GM23248 (cell line): ENCODE measurements at regions not wholly inside any gene's neighbourhood (a gene's known extent, or its start where the extent isn't known, plus 50 kb on each side); places are given as distances from the start of the nearest gene placed in this dataset.

ENCODE experiments used
- DNase-seq: peaks from one replicate; pipeline ENCODE4 v3.0.0-alpha.2; 2015
- H2AFZ ChIP-seq: fragments of 200-600 bp; sonication (generic); 2 replicates; pipeline ENCODE4 v1.6.1; 2016; ENCODE audit warnings: antibody characterized with exemption
- H3F3A ChIP-seq: fragments of 200-600 bp; sonication (generic); 2 replicates; pipeline ENCODE4 v1.6.1; 2016; ENCODE audit warnings: mild to moderate bottlenecking, antibody characterized with exemption, mixed run types; ENCODE audit not compliant: insufficient read depth
- H3K27ac ChIP-seq: fragments of 200-600 bp; sonication (generic); 2 replicates; pipeline ENCODE4 v1.5.1; 2016; ENCODE audit warnings: mild to moderate bottlenecking
- H3K27me3 ChIP-seq: fragments of 200-600 bp; sonication (generic); replicated peaks from 2 replicates; pipeline ENCODE4 v1.6.1; 2016; ENCODE audit warnings: mild to moderate bottlenecking; ENCODE audit not compliant: insufficient read depth
- H3K36me3 ChIP-seq: fragments of 200-600 bp; sonication (generic); 2 replicates; pipeline ENCODE4 v1.6.1; 2016; ENCODE audit warnings: low read depth, mild to moderate bottlenecking
- H3K4me1 ChIP-seq: fragments of 200-600 bp; sonication (generic); 2 replicates; pipeline ENCODE4 v1.6.1; 2016; ENCODE audit warnings: mild to moderate bottlenecking; ENCODE audit not compliant: insufficient read depth
- H3K4me2 ChIP-seq: fragments of 200-600 bp; sonication (generic); one replicate; pipeline ENCODE4 v1.6.1; 2016; ENCODE audit warnings: mild to moderate bottlenecking; ENCODE audit not compliant: unreplicated experiment
- H3K4me3 ChIP-seq: fragments of 200-600 bp; sonication (generic); 2 replicates; pipeline ENCODE4 v1.5.1; 2016; ENCODE audit warnings: mild to moderate bottlenecking
- H3K79me2 ChIP-seq: fragments of 200-600 bp; sonication (generic); 2 replicates; pipeline ENCODE4 v1.6.1; 2016; ENCODE audit warnings: mild to moderate bottlenecking; ENCODE audit not compliant: insufficient read depth
- H3K9ac ChIP-seq: fragments of 200-600 bp; sonication (generic); 2 replicates; pipeline ENCODE4 v1.6.1; 2016; ENCODE audit warnings: mild to moderate bottlenecking
- H3K9me2 ChIP-seq: fragments of 200-600 bp; sonication (generic); 2 replicates; pipeline ENCODE4 v1.6.1; 2016; ENCODE audit warnings: mixed run types, mild to moderate bottlenecking, moderate library complexity; ENCODE audit not compliant: insufficient read depth
- H3K9me3 ChIP-seq: fragments of 200-600 bp; sonication (generic); one replicate; pipeline ENCODE4 v1.6.1; 2017; ENCODE audit warnings: low read depth
- H4K20me1 ChIP-seq: fragments of 200-600 bp; sonication (generic); 2 replicates; pipeline ENCODE4 v1.6.0; 2016; ENCODE audit not compliant: insufficient read depth
- EZH2 ChIP-seq: fragments of 200-600 bp; sonication (generic); IDR thresholded peaks from 2 replicates; pipeline ENCODE4 v1.6.1; 2018; ENCODE audit warnings: antibody characterized with exemption, mild to moderate bottlenecking; ENCODE audit not compliant: insufficient read depth, poor library complexity, severe bottlenecking
- EZH2phosphoT487 ChIP-seq: fragments of 200-600 bp; sonication (generic); IDR thresholded peaks from 2 replicates; pipeline ENCODE4 v1.6.1; 2018; ENCODE audit warnings: antibody characterized with exemption, moderate library complexity, mild to moderate bottlenecking, low read depth; ENCODE audit not compliant: insufficient read depth
- WGBS, 2 experiments: methylation state at CpG; one replicate each; pipeline ENCODE4 v1.1.6; 2015 to 2017; ENCODE audit warnings: low lambda C conversion rate in 2 of 2, low coverage in 1 of 2; ENCODE audit errors: missing lambda C conversion rate in 2 of 2; 5-methylcytosine and 5-hydroxymethylcytosine counted together
- in situ Hi-C: fragments of 300-500 bp; cut with MboI; formaldehyde crosslinking; loops from 2 replicates; pipeline ENCODE4 v1.15.0; 2020

- TF ChIP-seq EZH2phosphoT487: no peak
- TF ChIP-seq EZH2: no peak
- H3K27me3 ChIP-seq: no peaks in the 10 kb centered on the region
- no peaks in the 10 kb centered on the region for H3K9me3 ChIP-seq
- no peak overlapping the region for H3K9ac ChIP-seq
- DNase-seq: no peak
- no peaks in the 10 kb centered on the region for H3K9me2 ChIP-seq
- WGBS, 2 experiments: 83 to 89% methylated on average over 4 of the region's 4 CpGs
- H3K27ac ChIP-seq: no peak overlapping the region
- H3K4me2 ChIP-seq: no peak overlapping the region
- H3K36me3 ChIP-seq: no peaks in the 10 kb centered on the region
- H3K4me1 ChIP-seq: peaks cover 9% of the 10 kb centered on the region
- no peak overlapping the region for H2AFZ ChIP-seq
- no peaks in the 10 kb centered on the region for H3F3A ChIP-seq
- no peaks in the 10 kb centered on the region for H4K20me1 ChIP-seq
- H3K4me3 ChIP-seq: no peak overlapping the region
- no peaks in the 10 kb centered on the region for H3K79me2 ChIP-seq
- in situ Hi-C loops: loop anchor here (25.0 kb wide), 2 partner anchors 560 to 860 kb away; no protein-coding TSS in a partner anchor
These were observed 62.0 kb upstream of the SLC28A3 start for GRCh38 chr9:84402517-84402916.

GRCh38 chr9:84403288-84403687, 62.7 kb upstream of the SLC28A3 start:
- no peaks in the 10 kb centered on the region for H3K9me2 ChIP-seq
- no peaks in the 10 kb centered on the region for H3K9me3 ChIP-seq
- no peak overlapping the region for H2AFZ ChIP-seq
- peaks cover 2% of the 10 kb centered on the region; the same call in 1 of the 2 replicates for H3K4me1 ChIP-seq
- H3K27ac ChIP-seq: no peak overlapping the region
- H3K9ac ChIP-seq: no peak overlapping the region
- H4K20me1 ChIP-seq: no peaks in the 10 kb centered on the region
- H3K36me3 ChIP-seq: no peaks in the 10 kb centered on the region
- H3K4me2 ChIP-seq: no peak overlapping the region
- 43 to 50% methylated on average over 3 of the region's 3 CpGs for WGBS, 2 experiments
- H3F3A ChIP-seq: no peaks in the 10 kb centered on the region
- no peaks in the 10 kb centered on the region for H3K79me2 ChIP-seq
- H3K27me3 ChIP-seq: no peaks in the 10 kb centered on the region
- no peak overlapping the region for H3K4me3 ChIP-seq
- in situ Hi-C loops: loop anchor here (25.0 kb wide), 2 partner anchors 559 to 859 kb away; no protein-coding TSS in a partner anchor
- DNase-seq: no peak
- TF ChIP-seq EZH2 (no peak), EZH2phosphoT487 (no peak)

GRCh38 chr9:84404095-84404686, 63.6 kb upstream of the SLC28A3 start:
- no peak overlapping the region for H3K4me3 ChIP-seq
- TF ChIP-seq EZH2: no peak
- no peaks in the 10 kb centered on the region for H3K79me2 ChIP-seq
- no peaks in the 10 kb centered on the region for H3K9me3 ChIP-seq
- H3K9ac ChIP-seq: no peak overlapping the region
- H3K4me2 ChIP-seq: no peak overlapping the region
- no peak overlapping the region for H3K27ac ChIP-seq
- DNase-seq: peak; percentile 10
- WGBS, 2 experiments: 51 to 55% methylated on average over 8 of the region's 8 CpGs
- H3K4me1 ChIP-seq: no peaks in the 10 kb centered on the region
- H4K20me1 ChIP-seq: no peaks in the 10 kb centered on the region
- no peaks in the 10 kb centered on the region for H3K36me3 ChIP-seq
- H2AFZ ChIP-seq: no peak overlapping the region
- H3K27me3 ChIP-seq: no peaks in the 10 kb centered on the region
- no peaks in the 10 kb centered on the region for H3K9me2 ChIP-seq
- in situ Hi-C loops: loop anchor here (25.0 kb wide), 2 partner anchors 558 to 858 kb away; no protein-coding TSS in a partner anchor
- no peaks in the 10 kb centered on the region for H3F3A ChIP-seq

GRCh38 chr9:84405667-84406066, 65.1 kb upstream of the SLC28A3 start:
- Histone ChIP-seq H3K4me2 (no peak overlapping the region), H4K20me1 (no peaks in the 10 kb centered on the region), H3K27me3 (no peaks in the 10 kb centered on the region), H3F3A (no peaks in the 10 kb centered on the region), H3K9me2 (no peaks in the 10 kb centered on the region), H3K36me3 (no peaks in the 10 kb centered on the region), H3K79me2 (no peaks in the 10 kb centered on the region), H3K9me3 (no peaks in the 10 kb centered on the region), H3K9ac (no peak overlapping the region), H2AFZ (no peak overlapping the region), H3K4me1 (no peaks in the 10 kb centered on the region), H3K4me3 (no peak overlapping the region), H3K27ac (no peak overlapping the region)
- TF ChIP-seq EZH2phosphoT487: no peak
- TF ChIP-seq EZH2: no peak
- DNase-seq: no peak
- 65 to 70% methylated on average over 4 of the region's 4 CpGs for WGBS, 2 experiments
- in situ Hi-C loops: loop anchor here (25.0 kb wide), 2 partner anchors 557 to 857 kb away; no protein-coding TSS in a partner anchor
